ENCODE measurements at regions not wholly inside any gene's neighbourhood (a gene's known extent, or its start where the extent isn't known, plus 50 kb on each side); places are given as distances from the start of the nearest gene placed in this dataset.

- FAIRE-seq (no peak), ATAC-seq (peak; percentile 66), DNase-seq (ENCODE audit: extremely low read depth in 1 of 4, low spot score in 3 of 4) (peak in 2 of 4 experiments; percentile 3 to 7)
- H3K4me3 ChIP-seq, result peak overlapping the region; percentile 46
- 36% methylated on average over 5 of the region's 5 CpGs for WGBS (ENCODE audit: insufficient coverage, low coverage, missing lambda C conversion rate)
- peaks cover 16% of the 10 kb centered on the region for H3K79me2 ChIP-seq (ENCODE audit: control insufficient read depth, insufficient read depth, low read length)
- H3K4me1 ChIP-seq (replicated peaks in 1 of 2; ENCODE audit: control insufficient read depth in 2 of 2, insufficient read depth in 2 of 2, low read length in 2 of 2), result peaks cover 0 to 4% of the 10 kb centered on the region in 2 experiments; a peak in 2 of 5 replicates
- H4K20me1 ChIP-seq (replicated peaks; ENCODE audit: control insufficient read depth, insufficient read depth, low read length), result no peaks in the 10 kb centered on the region
- peak overlapping the region; percentile 83 for H3K4me2 ChIP-seq (ENCODE audit: insufficient read depth, low read length)
- POLR2A ChIA-PET, result interaction anchor here (0.6 to 1.3 kb wide), 2 partner anchors 13 to 23 kb away, joined by 3 to 5 read pairs; no protein-coding TSS in a partner anchor
- no peaks in the 10 kb centered on the region for H3K36me3 ChIP-seq (ENCODE audit: control insufficient read depth, insufficient read depth, low read length)
- H3K9me3 ChIP-seq (replicated peaks; ENCODE audit: control insufficient read depth, insufficient read depth, low read depth, low read length), result no peaks in the 10 kb centered on the region
- peak overlapping the region; percentile 63; the same call in 1 of the 3 replicates for H3K27ac ChIP-seq (ENCODE audit: extremely low read depth, low read depth, low read length)
- peak overlapping the region in 1 of 2 experiments; percentile 71; a peak in 2 of 4 replicates for H3K9ac ChIP-seq (ENCODE audit: insufficient read depth in 1 of 2, low read depth in 2 of 2, low read length in 2 of 2)
- H3K9me1 ChIP-seq (ENCODE audit: control insufficient read depth, insufficient read depth, low read length), result no peaks in the 10 kb centered on the region
- in situ Hi-C loops (cut with MboI) (no loop called here), intact Hi-C loops (cut with micrococcal nuclease) (no loop called here)
- no peak for TF ChIP-seq SLC30A9 (CRISPR knock-in tag; IDR thresholded peaks at IDR 0.05)
- TF ChIP-seq DMBX1 (CRISPR knock-in tag; IDR thresholded peaks at IDR 0.05; ENCODE audit: borderline replicate concordance), result no peak
- no peak for TF ChIP-seq TCF15 (CRISPR knock-in tag; IDR thresholded peaks at IDR 0.05)
- TF ChIP-seq ATF7 (IDR thresholded peaks at IDR 0.05), result no peak
- TF ChIP-seq ARID2 (IDR thresholded peaks at IDR 0.05), result no peak
- TF ChIP-seq POLR2AphosphoS2 (IDR thresholded peaks at IDR 0.05; ENCODE audit: low read length), result no peak
- TF ChIP-seq SNAPC5 (CRISPR knock-in tag; IDR thresholded peaks at IDR 0.05), result no peak
- CTCF ChIA-PET (ENCODE audit: low intra/inter-chr PET ratio), result no interaction called here
- H3K27me3 ChIP-seq (ENCODE audit: control insufficient read depth in 2 of 2, insufficient read depth in 2 of 2, low read length in 2 of 2), result no peaks in the 10 kb centered on the region
- no TSS peak for BruUV-seq (replicated peaks)
- peak overlapping the region; percentile 86 for H2AFZ ChIP-seq (ENCODE audit: low read depth, low read length)
These were observed 306.0 kb upstream of the TCF4 start for GRCh38 chr18:55893948-55894347.
